AG04450 (cell line): ENCODE measurements at regions not wholly inside any gene's neighbourhood (a gene's known extent, or its start where the extent isn't known, plus 50 kb on each side); places are given as distances from the start of the nearest gene placed in this dataset.

Experiments
- CTCF ChIA-PET: fragments of 300-600, 350-600 bp; formaldehyde crosslinking; extraction: SDS; loops from one replicate; lab custom pipeline; 2022; ENCODE audit warnings: antibody characterized with exemption, inconsistent platforms; lab: Charles Lee
- POLR2A ChIA-PET: fragments of 350-600 bp; formaldehyde crosslinking; extraction: SDS; loops from one replicate; lab custom pipeline; 2021; ENCODE audit warnings: antibody characterized with exemption, inconsistent platforms; lab: Yijun Ruan, JAX
- DNase-seq: peaks from one replicate; pipeline ENCODE4 v3.0.0-alpha.2; 2011; ENCODE audit warnings: low read depth, low spot score
- H3K27ac ChIP-seq: one replicate; pipeline ENCODE4 v1.5.1; 2012; ENCODE audit warnings: low read depth, low read length, control low read depth
- H3K27me3 ChIP-seq: one replicate; pipeline ENCODE4 v1.6.0; 2012; ENCODE audit warnings: low read length; ENCODE audit not compliant: control insufficient read depth, insufficient read depth
- H3K4me3 ChIP-seq: 2 replicates; pipeline ENCODE4 v1.5.1; 2011; ENCODE audit warnings: mild to moderate bottlenecking, low read depth, low read length, control low read depth
- H3K9me3 ChIP-seq: 2 replicates; pipeline ENCODE4 v1.5.1; 2012; ENCODE audit warnings: low read length; ENCODE audit not compliant: control insufficient read depth, insufficient read depth
- TF ChIP-seq, protein P1 (sequence below): IDR thresholded peaks from 2 replicates; pipeline ENCODE4 v1.5.1; 2011; ENCODE audit warnings: low read depth, low read length, control low read depth, inconsistent platforms

DNA sequence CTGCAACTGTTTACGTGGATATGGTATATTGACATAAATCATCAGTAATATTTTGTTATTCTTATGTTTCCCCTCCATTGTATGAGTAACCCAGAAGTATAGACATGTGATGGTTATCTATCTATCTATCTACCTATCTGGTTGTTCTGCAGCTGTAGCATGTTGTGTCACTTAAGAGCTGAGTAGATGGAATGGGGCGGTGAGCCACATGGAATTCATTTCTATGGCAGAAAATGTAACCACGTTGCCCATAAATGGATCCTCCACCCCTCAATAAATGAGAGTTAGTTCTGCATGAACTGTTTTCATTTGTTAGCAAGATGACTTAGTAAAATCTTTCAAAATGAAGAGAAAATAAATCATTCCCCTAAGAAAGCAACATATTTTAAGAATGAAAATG, 553.2 kb downstream of the MAT2B start:
- POLR2A ChIA-PET: no interaction called here
- H3K9me3 ChIP-seq: no peaks in the 10 kb centered on the region
- TF ChIP-seq, protein P1, sequence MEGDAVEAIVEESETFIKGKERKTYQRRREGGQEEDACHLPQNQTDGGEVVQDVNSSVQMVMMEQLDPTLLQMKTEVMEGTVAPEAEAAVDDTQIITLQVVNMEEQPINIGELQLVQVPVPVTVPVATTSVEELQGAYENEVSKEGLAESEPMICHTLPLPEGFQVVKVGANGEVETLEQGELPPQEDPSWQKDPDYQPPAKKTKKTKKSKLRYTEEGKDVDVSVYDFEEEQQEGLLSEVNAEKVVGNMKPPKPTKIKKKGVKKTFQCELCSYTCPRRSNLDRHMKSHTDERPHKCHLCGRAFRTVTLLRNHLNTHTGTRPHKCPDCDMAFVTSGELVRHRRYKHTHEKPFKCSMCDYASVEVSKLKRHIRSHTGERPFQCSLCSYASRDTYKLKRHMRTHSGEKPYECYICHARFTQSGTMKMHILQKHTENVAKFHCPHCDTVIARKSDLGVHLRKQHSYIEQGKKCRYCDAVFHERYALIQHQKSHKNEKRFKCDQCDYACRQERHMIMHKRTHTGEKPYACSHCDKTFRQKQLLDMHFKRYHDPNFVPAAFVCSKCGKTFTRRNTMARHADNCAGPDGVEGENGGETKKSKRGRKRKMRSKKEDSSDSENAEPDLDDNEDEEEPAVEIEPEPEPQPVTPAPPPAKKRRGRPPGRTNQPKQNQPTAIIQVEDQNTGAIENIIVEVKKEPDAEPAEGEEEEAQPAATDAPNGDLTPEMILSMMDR: no peak
- DNase-seq: no peak
- no peaks in the 10 kb centered on the region for H3K27me3 ChIP-seq
- CTCF ChIA-PET: no interaction called here
- no peak overlapping the region for H3K27ac ChIP-seq
- no peak overlapping the region for H3K4me3 ChIP-seq

DNA sequence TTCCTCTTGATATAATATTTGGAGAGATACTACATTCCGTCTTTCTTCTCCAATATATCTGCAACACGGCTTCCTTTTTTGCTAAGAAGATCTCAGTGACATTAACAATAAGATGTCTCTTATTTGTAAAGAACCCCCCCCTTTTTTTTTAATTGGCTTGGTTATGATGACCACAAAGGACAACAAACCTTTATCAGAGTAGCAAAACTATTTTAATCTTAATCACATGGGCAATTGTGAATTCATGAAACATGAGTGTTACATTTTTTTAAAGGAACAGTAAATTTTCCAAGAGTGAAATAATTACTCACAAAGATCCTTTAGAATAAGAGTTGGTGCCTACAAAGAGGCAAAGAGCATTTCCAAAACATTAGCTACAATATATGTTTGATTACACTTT, 554.1 kb downstream of the MAT2B start:
- TF ChIP-seq, protein P1: no peak
- ChIA-PET CTCF (no interaction called here), POLR2A (no interaction called here)
- DNase-seq: no peak
- H3K27ac ChIP-seq: no peak overlapping the region
- H3K9me3 ChIP-seq: no peaks in the 10 kb centered on the region
- H3K4me3 ChIP-seq: no peak overlapping the region
- no peaks in the 10 kb centered on the region for H3K27me3 ChIP-seq

GRCh38 chr5:164060786-164061355, 555.5 kb downstream of the MAT2B start:
- ChIA-PET CTCF (no interaction called here), POLR2A (no interaction called here)

GRCh38 chr5:164062304-164062703, 556.9 kb downstream of the MAT2B start:
- CTCF ChIA-PET: no interaction called here
- H3K9me3 ChIP-seq: no peaks in the 10 kb centered on the region
- TF ChIP-seq, protein P1: no peak
- no peak overlapping the region for H3K4me3 ChIP-seq
- H3K27ac ChIP-seq: no peak overlapping the region
- no peak for DNase-seq
- POLR2A ChIA-PET: no interaction called here
- no peaks in the 10 kb centered on the region for H3K27me3 ChIP-seq

More at GRCh38 chr5:164060786-164061355, 555.5 kb downstream of the MAT2B start:
- no peaks in the 10 kb centered on the region for H3K27me3 ChIP-seq
- no peak overlapping the region for H3K4me3 ChIP-seq
- DNase-seq: no peak
- H3K9me3 ChIP-seq: no peaks in the 10 kb centered on the region
- no peak overlapping the region for H3K27ac ChIP-seq
- TF ChIP-seq, protein P1: no peak

- CTCF ChIA-PET: interaction anchor here (1.1 kb wide), 1 partner anchor 52 kb away, joined by 3 read pairs; no protein-coding TSS in a partner anchor
- H3K27ac ChIP-seq: no peak overlapping the region
- no peaks in the 10 kb centered on the region for H3K27me3 ChIP-seq
- TF ChIP-seq, protein P1: no peak
- no peak overlapping the region for H3K4me3 ChIP-seq
- no peak for DNase-seq
- H3K9me3 ChIP-seq: no peaks in the 10 kb centered on the region
- POLR2A ChIA-PET: no interaction called here
These were observed 559.8 kb downstream of the MAT2B start for GRCh38 chr5:164065266-164065665.
